ENCODE measurements at regions not wholly inside any gene's neighbourhood (a gene's known extent, or its start where the extent isn't known, plus 50 kb on each side); places are given as distances from the start of the nearest gene placed in this dataset.

- no peak overlapping the region for H3K4me3 ChIP-seq
- intact Hi-C loops (cut with DNase I; ENCODE audit: low total_unique reads): no loop called here
- H3K36me3 ChIP-seq: no peaks in the 10 kb centered on the region
- H3K27ac ChIP-seq: no peak overlapping the region
- no peaks in the 10 kb centered on the region for H3K27me3 ChIP-seq
- H3K4me1 ChIP-seq: no peaks in the 10 kb centered on the region
- no peak for DNase-seq (ENCODE audit: low spot score in 2 of 2)
- no peaks in the 10 kb centered on the region for H3K9me3 ChIP-seq
- TF ChIP-seq CTCF (IDR thresholded peaks at IDR 0.05) (no peak), POLR2A (IDR thresholded peaks at IDR 0.05) (no peak)
These were observed 89.2 kb upstream of the COL8A1 start for GRCh38 chr3:99549220-99549619.

- Histone ChIP-seq H3K27ac (no peak overlapping the region), H3K4me1 (no peaks in the 10 kb centered on the region), H3K9me3 (no peaks in the 10 kb centered on the region), H3K4me3 (no peak overlapping the region), H3K27me3 (no peaks in the 10 kb centered on the region), H3K36me3 (no peaks in the 10 kb centered on the region)
- intact Hi-C loops (cut with DNase I; ENCODE audit: low total_unique reads): no loop called here
- no peak for DNase-seq (ENCODE audit: low spot score in 2 of 2)
- TF ChIP-seq POLR2AphosphoS5 (IDR thresholded peaks at IDR 0.05) (no peak), POLR2A (IDR thresholded peaks at IDR 0.05) (no peak), CTCF (IDR thresholded peaks at IDR 0.05) (no peak)
These were observed 89.7 kb upstream of the COL8A1 start for GRCh38 chr3:99548674-99549073.

DNA sequence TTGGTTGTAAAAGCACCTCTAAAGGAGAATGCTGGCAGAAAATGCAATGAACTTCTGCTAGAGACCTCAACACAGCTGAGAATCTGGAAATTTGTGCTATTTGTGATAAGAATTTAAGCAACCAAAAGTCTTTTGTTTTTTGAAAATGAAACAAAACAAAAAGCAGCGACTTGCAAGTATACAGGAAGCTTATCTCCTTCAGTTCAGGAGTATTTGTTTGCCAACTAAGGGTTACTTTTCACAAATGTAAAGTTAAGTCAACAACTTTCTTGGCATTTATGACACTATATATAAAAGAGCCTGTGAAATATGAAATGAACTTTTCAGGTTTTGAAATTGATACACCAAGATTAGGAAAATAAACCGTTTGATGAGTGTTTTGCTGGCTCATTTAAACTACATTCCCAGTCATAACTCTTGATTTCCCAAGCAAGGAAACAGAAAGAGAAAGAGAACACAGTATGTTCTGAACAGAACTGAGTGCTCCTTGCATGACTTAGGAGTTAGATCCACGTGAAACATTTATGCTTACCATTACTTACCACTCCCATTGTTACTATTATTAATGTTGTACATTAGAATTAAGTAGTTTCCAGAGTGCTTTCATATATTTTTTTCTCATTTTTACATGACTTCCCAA lies 92.3 kb upstream of the COL8A1 start:
- H3K4me3 ChIP-seq: no peak overlapping the region
- no peak for TF ChIP-seq POLR2A (IDR thresholded peaks at IDR 0.05)
- no peak for TF ChIP-seq POLR2AphosphoS5 (IDR thresholded peaks at IDR 0.05)
- no peak for TF ChIP-seq CTCF (IDR thresholded peaks at IDR 0.05)
- no peaks in the 10 kb centered on the region for H3K4me1 ChIP-seq
- intact Hi-C loops (cut with DNase I; ENCODE audit: low total_unique reads): no loop called here
- peak overlapping the region in 1 of 2 donors; percentile 4 for H3K27ac ChIP-seq
- no peaks in the 10 kb centered on the region for H3K9me3 ChIP-seq
- no peaks in the 10 kb centered on the region for H3K27me3 ChIP-seq
- DNase-seq (ENCODE audit: low spot score in 2 of 2): no peak
- no peaks in the 10 kb centered on the region for H3K36me3 ChIP-seq

- Histone ChIP-seq H3K9me3 (no peaks in the 10 kb centered on the region), H3K4me1 (no peaks in the 10 kb centered on the region), H3K27me3 (no peaks in the 10 kb centered on the region), H3K4me3 (no peak overlapping the region), H3K36me3 (no peaks in the 10 kb centered on the region), H3K27ac (no peak overlapping the region)
- DNase-seq (ENCODE audit: low spot score in 2 of 2): no peak
- TF ChIP-seq POLR2A (IDR thresholded peaks at IDR 0.05): no peak
- intact Hi-C loops (cut with DNase I; ENCODE audit: low total_unique reads): no loop called here
These were observed 93.6 kb upstream of the COL8A1 start for GRCh38 chr3:99544786-99545281.

DNA sequence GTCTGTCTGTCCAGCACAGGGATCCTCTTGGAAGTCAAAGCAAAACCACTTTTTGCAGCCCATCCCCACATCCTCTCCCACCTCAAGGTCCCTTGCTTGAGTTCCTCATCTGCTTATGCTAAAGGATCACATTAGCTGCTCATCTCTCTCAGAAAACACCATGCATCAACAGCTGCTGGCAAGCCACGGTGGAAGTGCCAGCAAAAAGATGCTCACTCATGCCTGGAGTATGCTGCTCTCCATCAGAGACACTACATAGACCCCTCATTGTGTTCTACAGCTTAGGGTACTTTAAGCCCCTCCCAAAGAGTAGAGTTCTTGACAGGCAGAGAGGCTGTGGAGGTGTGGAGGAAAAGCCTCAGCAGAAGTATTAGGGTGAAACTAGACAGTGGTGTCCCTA lies 94.6 kb upstream of the COL8A1 start:
- intact Hi-C loops (cut with DNase I; ENCODE audit: low total_unique reads): no loop called here
- TF ChIP-seq POLR2AphosphoS5 (IDR thresholded peaks at IDR 0.05) (no peak), POLR2A (IDR thresholded peaks at IDR 0.05) (no peak)
- Histone ChIP-seq H3K4me1 (no peaks in the 10 kb centered on the region), H3K36me3 (no peaks in the 10 kb centered on the region), H3K4me3 (no peak overlapping the region), H3K27me3 (no peaks in the 10 kb centered on the region), H3K27ac (no peak overlapping the region), H3K9me3 (no peaks in the 10 kb centered on the region)
- DNase-seq (ENCODE audit: low spot score in 2 of 2): no peak

GRCh38 chr3:99542767-99543518 lies 95.5 kb upstream of the COL8A1 start:
- Histone ChIP-seq H3K27me3 (no peaks in the 10 kb centered on the region), H3K27ac (no peak overlapping the region), H3K4me1 (no peaks in the 10 kb centered on the region), H3K36me3 (no peaks in the 10 kb centered on the region), H3K4me3 (no peak overlapping the region), H3K9me3 (no peaks in the 10 kb centered on the region)
- no peak for TF ChIP-seq CTCF (IDR thresholded peaks at IDR 0.05)
- no peak for TF ChIP-seq POLR2A (IDR thresholded peaks at IDR 0.05)
- no peak for TF ChIP-seq POLR2AphosphoS5 (IDR thresholded peaks at IDR 0.05)
- intact Hi-C loops (cut with DNase I; ENCODE audit: low total_unique reads): no loop called here
- no peak for DNase-seq (ENCODE audit: low spot score in 2 of 2)
